ENCODE measurements at regions not wholly inside any gene's neighbourhood (a gene's known extent, or its start where the extent isn't known, plus 50 kb on each side); places are given as distances from the start of the nearest gene placed in this dataset.
"Not testable (repeated sequence)": the region's sequence is repeated elsewhere in the genome, so short reads cannot be mapped to it uniquely, and the experiment has no call there.

GRCh38 chr2:176926453-176926852 is 286.1 kb upstream of the HNRNPA3 start:
- no peak overlapping the region for H2BK15ac ChIP-seq (ENCODE audit: low read depth, poor library complexity, severe bottlenecking)
- WGBS: 56% methylated on average over 1 of the region's 1 CpG

DNA sequence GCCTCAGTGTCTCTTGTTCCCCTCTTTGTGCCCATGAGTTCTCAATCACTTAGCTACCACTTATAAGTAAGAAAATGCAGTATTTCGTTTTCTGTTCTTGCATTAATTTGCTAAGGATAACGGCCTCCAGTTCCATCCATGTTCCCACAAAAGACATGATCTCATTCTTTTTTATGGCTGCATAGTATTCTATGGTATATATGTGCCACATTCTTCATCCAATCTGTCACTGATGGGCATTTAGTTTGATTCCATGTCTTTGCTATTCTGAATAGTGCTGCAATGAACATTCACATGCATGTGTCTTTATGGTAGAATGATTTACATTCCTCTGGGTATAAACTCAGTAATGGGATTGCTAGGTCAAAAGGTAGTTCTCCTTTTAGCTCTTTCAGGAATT is 283.2 kb upstream of the HNRNPA3 start:
- not testable (repeated sequence) for H3K36me3 ChIP-seq (ENCODE audit: control insufficient read depth in 1 of 2, insufficient read depth in 2 of 2, low read depth in 1 of 2, low read length in 2 of 2); H2AFZ ChIP-seq (ENCODE audit: low read depth, low read length); H3K4me3 ChIP-seq (ENCODE audit: insufficient read depth in 1 of 2, low read depth in 1 of 2, low read length in 2 of 2); H3K4ac ChIP-seq (ENCODE audit: low read depth in 1 of 2, low read length in 2 of 2); H2AK5ac ChIP-seq (ENCODE audit: low read length, severe bottlenecking); H3K14ac ChIP-seq (ENCODE audit: low read length in 2 of 2); H4K91ac ChIP-seq (ENCODE audit: low read length); H3K9ac ChIP-seq (ENCODE audit: low read length); H3K27ac ChIP-seq (ENCODE audit: low read length, poor library complexity, severe bottlenecking); H2BK15ac ChIP-seq (ENCODE audit: low read depth, poor library complexity, severe bottlenecking); H3K9me3 ChIP-seq (ENCODE audit: control insufficient read depth, low read length); H2BK120ac ChIP-seq (ENCODE audit: low read depth, low read length); H3K23ac ChIP-seq (ENCODE audit: low read length in 2 of 2); H3K27me3 ChIP-seq (ENCODE audit: control insufficient read depth in 1 of 2, insufficient read depth in 1 of 2, low read length in 2 of 2); H4K8ac ChIP-seq (ENCODE audit: low read length); H3K4me1 ChIP-seq (ENCODE audit: control insufficient read depth, insufficient read depth, low read depth, low read length); H3K79me1 ChIP-seq (replicated peaks; ENCODE audit: low read length, poor library complexity, severe bottlenecking); H3K4me2 ChIP-seq (ENCODE audit: low read length, poor library complexity, severe bottlenecking); H2BK5ac ChIP-seq (ENCODE audit: low read depth, low read length, poor library complexity, severe bottlenecking); H2BK12ac ChIP-seq (ENCODE audit: low read length in 2 of 2); H3K18ac ChIP-seq (ENCODE audit: low read depth in 1 of 2, low read length in 2 of 2); DNase-seq
- WGBS: 60% methylated on average over 1 of the region's 2 CpGs

More at GRCh38 chr2:176926453-176926852, 286.1 kb upstream of the HNRNPA3 start:
- no peaks in the 10 kb centered on the region for H3K36me3 ChIP-seq (ENCODE audit: control insufficient read depth in 1 of 2, insufficient read depth in 2 of 2, low read depth in 1 of 2, low read length in 2 of 2)
- no peak overlapping the region for H3K27ac ChIP-seq (ENCODE audit: low read length, poor library complexity, severe bottlenecking)
- H4K91ac ChIP-seq (ENCODE audit: low read length): no peak overlapping the region
- no peak overlapping the region for H3K18ac ChIP-seq (ENCODE audit: low read depth in 1 of 2, low read length in 2 of 2)
- peaks cover 2% of the 10 kb centered on the region for H3K4me1 ChIP-seq (ENCODE audit: control insufficient read depth, insufficient read depth, low read depth, low read length)
- H3K4ac ChIP-seq (ENCODE audit: low read depth in 1 of 2, low read length in 2 of 2): no peak overlapping the region
- H3K9me3 ChIP-seq (ENCODE audit: control insufficient read depth, low read length): no peaks in the 10 kb centered on the region
- no peak overlapping the region for H3K4me2 ChIP-seq (ENCODE audit: low read length, poor library complexity, severe bottlenecking)
- H3K23ac ChIP-seq (ENCODE audit: low read length in 2 of 2): no peak overlapping the region
- no peak overlapping the region for H4K8ac ChIP-seq (ENCODE audit: low read length)
- H3K79me1 ChIP-seq (replicated peaks; ENCODE audit: low read length, poor library complexity, severe bottlenecking): no peaks in the 10 kb centered on the region
- peaks cover 0 to 3% of the 10 kb centered on the region in 2 experiments for H3K27me3 ChIP-seq (ENCODE audit: control insufficient read depth in 1 of 2, insufficient read depth in 1 of 2, low read length in 2 of 2)
- no peak overlapping the region for H2BK120ac ChIP-seq (ENCODE audit: low read depth, low read length)
- no peak overlapping the region for H3K4me3 ChIP-seq (ENCODE audit: insufficient read depth in 1 of 2, low read depth in 1 of 2, low read length in 2 of 2)
- no peak overlapping the region for H2BK5ac ChIP-seq (ENCODE audit: low read depth, low read length, poor library complexity, severe bottlenecking)
- H2AFZ ChIP-seq (ENCODE audit: low read depth, low read length): no peak overlapping the region
- no peak overlapping the region for H2AK5ac ChIP-seq (ENCODE audit: low read length, severe bottlenecking)
- no peak for DNase-seq
- no peak overlapping the region for H3K9ac ChIP-seq (ENCODE audit: low read length)
- no peak overlapping the region for H3K14ac ChIP-seq (ENCODE audit: low read length in 2 of 2)
- H2BK12ac ChIP-seq (ENCODE audit: low read length in 2 of 2): no peak overlapping the region

GRCh38 chr2:176931588-176932563 is 280.7 kb upstream of the HNRNPA3 start:
- no peaks in the 10 kb centered on the region for H3K9me3 ChIP-seq (ENCODE audit: control insufficient read depth, low read length)
- no peak overlapping the region for H3K14ac ChIP-seq (ENCODE audit: low read length in 2 of 2)
- H3K79me1 ChIP-seq (replicated peaks; ENCODE audit: low read length, poor library complexity, severe bottlenecking): no peaks in the 10 kb centered on the region
- H4K91ac ChIP-seq (ENCODE audit: low read length): no peak overlapping the region
- H2AFZ ChIP-seq (ENCODE audit: low read depth, low read length): no peak overlapping the region
- H2BK5ac ChIP-seq (ENCODE audit: low read depth, low read length, poor library complexity, severe bottlenecking): no peak overlapping the region
- H3K4me2 ChIP-seq (ENCODE audit: low read length, poor library complexity, severe bottlenecking): no peak overlapping the region
- no peak overlapping the region for H3K4ac ChIP-seq (ENCODE audit: low read depth in 1 of 2, low read length in 2 of 2)
- no peak overlapping the region for H3K27ac ChIP-seq (ENCODE audit: low read length, poor library complexity, severe bottlenecking)
- no peak overlapping the region for H3K18ac ChIP-seq (ENCODE audit: low read depth in 1 of 2, low read length in 2 of 2)
- H3K4me3 ChIP-seq (ENCODE audit: insufficient read depth in 1 of 2, low read depth in 1 of 2, low read length in 2 of 2): no peak overlapping the region
- H3K36me3 ChIP-seq (ENCODE audit: control insufficient read depth in 1 of 2, insufficient read depth in 2 of 2, low read depth in 1 of 2, low read length in 2 of 2): no peaks in the 10 kb centered on the region
- H2BK120ac ChIP-seq (ENCODE audit: low read depth, low read length): no peak overlapping the region
- H3K9ac ChIP-seq (ENCODE audit: low read length): no peak overlapping the region
- peak overlapping the region; percentile 30 for H2BK15ac ChIP-seq (ENCODE audit: low read depth, poor library complexity, severe bottlenecking)
- no peaks in the 10 kb centered on the region for H3K4me1 ChIP-seq (ENCODE audit: control insufficient read depth, insufficient read depth, low read depth, low read length)
- 91% methylated on average over 6 of the region's 8 CpGs for WGBS
- no peak overlapping the region for H3K23ac ChIP-seq (ENCODE audit: low read length in 2 of 2)
- no peak overlapping the region for H2BK12ac ChIP-seq (ENCODE audit: low read length in 2 of 2)
- no peak overlapping the region for H4K8ac ChIP-seq (ENCODE audit: low read length)
- H3K27me3 ChIP-seq (ENCODE audit: control insufficient read depth in 1 of 2, insufficient read depth in 1 of 2, low read length in 2 of 2): peaks cover 0 to 3% of the 10 kb centered on the region in 2 experiments
- H2AK5ac ChIP-seq (ENCODE audit: low read length, severe bottlenecking): no peak overlapping the region
- DNase-seq: peak; percentile 37

GRCh38 chr2:176934131-176934530 is 278.5 kb upstream of the HNRNPA3 start:
- H3K36me3 ChIP-seq (ENCODE audit: control insufficient read depth in 1 of 2, insufficient read depth in 2 of 2, low read depth in 1 of 2, low read length in 2 of 2): no peaks in the 10 kb centered on the region
- H3K9ac ChIP-seq (ENCODE audit: low read length): no peak overlapping the region
- no peak overlapping the region for H3K18ac ChIP-seq (ENCODE audit: low read depth in 1 of 2, low read length in 2 of 2)
- H3K4ac ChIP-seq (ENCODE audit: low read depth in 1 of 2, low read length in 2 of 2): no peak overlapping the region
- no peak overlapping the region for H3K4me3 ChIP-seq (ENCODE audit: insufficient read depth in 1 of 2, low read depth in 1 of 2, low read length in 2 of 2)
- H2BK5ac ChIP-seq (ENCODE audit: low read depth, low read length, poor library complexity, severe bottlenecking): no peak overlapping the region
- no peaks in the 10 kb centered on the region for H3K4me1 ChIP-seq (ENCODE audit: control insufficient read depth, insufficient read depth, low read depth, low read length)
- no peak overlapping the region for H2BK12ac ChIP-seq (ENCODE audit: low read length in 2 of 2)
- H3K79me1 ChIP-seq (replicated peaks; ENCODE audit: low read length, poor library complexity, severe bottlenecking): no peaks in the 10 kb centered on the region
- no peak overlapping the region for H3K27ac ChIP-seq (ENCODE audit: low read length, poor library complexity, severe bottlenecking)
- 93% methylated on average over 5 of the region's 5 CpGs for WGBS
- no peak overlapping the region for H2BK120ac ChIP-seq (ENCODE audit: low read depth, low read length)
- no peaks in the 10 kb centered on the region for H3K9me3 ChIP-seq (ENCODE audit: control insufficient read depth, low read length)
- no peak overlapping the region for H3K14ac ChIP-seq (ENCODE audit: low read length in 2 of 2)
- no peak overlapping the region for H2AK5ac ChIP-seq (ENCODE audit: low read length, severe bottlenecking)
- H2AFZ ChIP-seq (ENCODE audit: low read depth, low read length): no peak overlapping the region
- H3K23ac ChIP-seq (ENCODE audit: low read length in 2 of 2): no peak overlapping the region
- no peak for DNase-seq
- peaks cover 0 to 2% of the 10 kb centered on the region in 2 experiments for H3K27me3 ChIP-seq (ENCODE audit: control insufficient read depth in 1 of 2, insufficient read depth in 1 of 2, low read length in 2 of 2)
- H4K91ac ChIP-seq (ENCODE audit: low read length): peak overlapping the region; percentile 48
- H3K4me2 ChIP-seq (ENCODE audit: low read length, poor library complexity, severe bottlenecking): no peak overlapping the region
- no peak overlapping the region for H2BK15ac ChIP-seq (ENCODE audit: low read depth, poor library complexity, severe bottlenecking)
- H4K8ac ChIP-seq (ENCODE audit: low read length): no peak overlapping the region
